Peyer's patch (tissue), 4 donors: ENCODE measurements at regions not wholly inside any gene's neighbourhood (a gene's known extent, or its start where the extent isn't known, plus 50 kb on each side); places are given as distances from the start of the nearest gene placed in this dataset.

Experiments used
- CTCF ChIP-seq, 6 experiments: fragments of 450-650 bp in 4 of 6; fragments of 200-600 bp in 2 of 6; sonication (generic) in 1 of 6; IDR thresholded peaks; one replicate each; pipeline ENCODE4 v1.5.1; 2017 to 2019; ENCODE audit warnings: antibody characterized with exemption in 6 of 6, mild to moderate bottlenecking in 3 of 6, moderate library complexity in 1 of 6
- POLR2A ChIP-seq, 2 donors: fragments of 450-650 bp; IDR thresholded peaks; one replicate each; pipeline ENCODE4 v1.5.1; 2017; ENCODE audit warnings: antibody characterized with exemption in 2 of 2, mild to moderate bottlenecking in 2 of 2, moderate library complexity in 2 of 2

GRCh38 chr6:19004176-19004575 is 617.0 kb downstream of the RNF144B start:
- TF ChIP-seq CTCF (IDR thresholded peaks at IDR 0.05) (no peak), POLR2A (IDR thresholded peaks at IDR 0.05) (no peak)
